Osteocyte (in vitro differentiated cells): ENCODE measurements at regions not wholly inside any gene's neighbourhood (a gene's known extent, or its start where the extent isn't known, plus 50 kb on each side); places are given as distances from the start of the nearest gene placed in this dataset.

Experiments
- DNase-seq: peaks from one replicate; pipeline ENCODE4 v3.0.0; 2021; ENCODE audit warnings: mixed read lengths; ENCODE audit not compliant: unreplicated experiment; ENCODE audit errors: extremely low spot score
- H3K27ac Mint-ChIP-seq: one replicate; pipeline ENCODE4 v1.8.0; 2021; ENCODE audit warnings: mild to moderate bottlenecking, mixed read lengths; ENCODE audit not compliant: unreplicated experiment
- H3K27me3 Mint-ChIP-seq: one replicate; pipeline ENCODE4 v1.8.0; 2021; ENCODE audit warnings: mixed read lengths; ENCODE audit not compliant: unreplicated experiment
- H3K36me3 Mint-ChIP-seq: one replicate; pipeline ENCODE4 v1.8.0; 2021; ENCODE audit warnings: mixed read lengths; ENCODE audit not compliant: unreplicated experiment
- H3K4me1 Mint-ChIP-seq: one replicate; pipeline ENCODE4 v1.8.0; 2021; ENCODE audit warnings: mixed read lengths; ENCODE audit not compliant: unreplicated experiment
- H3K4me3 Mint-ChIP-seq: one replicate; pipeline ENCODE4 v1.8.0; 2021; ENCODE audit warnings: mild to moderate bottlenecking, moderate library complexity, mixed read lengths; ENCODE audit not compliant: unreplicated experiment
- H3K9me3 Mint-ChIP-seq: one replicate; pipeline ENCODE4 v1.8.0; 2021; ENCODE audit warnings: mixed read lengths; ENCODE audit not compliant: unreplicated experiment
- TF ChIP-seq, protein P1 (sequence below): fragments of 200-600 bp; sonication (generic); IDR thresholded peaks from 2 replicates; pipeline ENCODE4 v1.5.0; 2021; ENCODE audit warnings: antibody characterized with exemption, mild to moderate bottlenecking, moderate library complexity

DNA sequence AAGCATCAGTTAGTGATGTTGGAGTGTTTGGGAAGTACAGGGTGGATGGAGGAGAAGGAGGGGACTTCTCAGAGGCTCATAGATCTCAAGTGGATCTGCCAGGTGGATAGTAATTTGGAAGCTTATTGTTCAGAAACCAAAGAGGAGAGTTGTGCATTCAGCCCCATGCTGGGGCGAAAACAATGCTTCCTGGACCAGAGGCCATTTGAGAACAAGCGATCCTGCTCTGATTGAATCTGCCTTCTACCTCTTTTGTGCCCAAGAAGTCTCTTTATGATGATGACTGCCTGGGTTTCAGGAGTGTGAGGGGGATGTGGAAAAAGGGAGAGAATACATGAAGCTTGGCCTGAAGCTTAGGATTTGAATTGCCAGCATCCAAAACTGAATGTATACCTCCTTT lies 110.8 kb upstream of the SRRM4 start:
- no peak for DNase-seq
- Mint-ChIP-seq H3K36me3 (no peaks in the 10 kb centered on the region), H3K27ac (no peak overlapping the region), H3K4me1 (no peaks in the 10 kb centered on the region), H3K9me3 (peaks cover 7% of the 10 kb centered on the region), H3K27me3 (no peaks in the 10 kb centered on the region), H3K4me3 (no peak overlapping the region)
- TF ChIP-seq, protein P1, sequence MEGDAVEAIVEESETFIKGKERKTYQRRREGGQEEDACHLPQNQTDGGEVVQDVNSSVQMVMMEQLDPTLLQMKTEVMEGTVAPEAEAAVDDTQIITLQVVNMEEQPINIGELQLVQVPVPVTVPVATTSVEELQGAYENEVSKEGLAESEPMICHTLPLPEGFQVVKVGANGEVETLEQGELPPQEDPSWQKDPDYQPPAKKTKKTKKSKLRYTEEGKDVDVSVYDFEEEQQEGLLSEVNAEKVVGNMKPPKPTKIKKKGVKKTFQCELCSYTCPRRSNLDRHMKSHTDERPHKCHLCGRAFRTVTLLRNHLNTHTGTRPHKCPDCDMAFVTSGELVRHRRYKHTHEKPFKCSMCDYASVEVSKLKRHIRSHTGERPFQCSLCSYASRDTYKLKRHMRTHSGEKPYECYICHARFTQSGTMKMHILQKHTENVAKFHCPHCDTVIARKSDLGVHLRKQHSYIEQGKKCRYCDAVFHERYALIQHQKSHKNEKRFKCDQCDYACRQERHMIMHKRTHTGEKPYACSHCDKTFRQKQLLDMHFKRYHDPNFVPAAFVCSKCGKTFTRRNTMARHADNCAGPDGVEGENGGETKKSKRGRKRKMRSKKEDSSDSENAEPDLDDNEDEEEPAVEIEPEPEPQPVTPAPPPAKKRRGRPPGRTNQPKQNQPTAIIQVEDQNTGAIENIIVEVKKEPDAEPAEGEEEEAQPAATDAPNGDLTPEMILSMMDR, result no peak

DNA sequence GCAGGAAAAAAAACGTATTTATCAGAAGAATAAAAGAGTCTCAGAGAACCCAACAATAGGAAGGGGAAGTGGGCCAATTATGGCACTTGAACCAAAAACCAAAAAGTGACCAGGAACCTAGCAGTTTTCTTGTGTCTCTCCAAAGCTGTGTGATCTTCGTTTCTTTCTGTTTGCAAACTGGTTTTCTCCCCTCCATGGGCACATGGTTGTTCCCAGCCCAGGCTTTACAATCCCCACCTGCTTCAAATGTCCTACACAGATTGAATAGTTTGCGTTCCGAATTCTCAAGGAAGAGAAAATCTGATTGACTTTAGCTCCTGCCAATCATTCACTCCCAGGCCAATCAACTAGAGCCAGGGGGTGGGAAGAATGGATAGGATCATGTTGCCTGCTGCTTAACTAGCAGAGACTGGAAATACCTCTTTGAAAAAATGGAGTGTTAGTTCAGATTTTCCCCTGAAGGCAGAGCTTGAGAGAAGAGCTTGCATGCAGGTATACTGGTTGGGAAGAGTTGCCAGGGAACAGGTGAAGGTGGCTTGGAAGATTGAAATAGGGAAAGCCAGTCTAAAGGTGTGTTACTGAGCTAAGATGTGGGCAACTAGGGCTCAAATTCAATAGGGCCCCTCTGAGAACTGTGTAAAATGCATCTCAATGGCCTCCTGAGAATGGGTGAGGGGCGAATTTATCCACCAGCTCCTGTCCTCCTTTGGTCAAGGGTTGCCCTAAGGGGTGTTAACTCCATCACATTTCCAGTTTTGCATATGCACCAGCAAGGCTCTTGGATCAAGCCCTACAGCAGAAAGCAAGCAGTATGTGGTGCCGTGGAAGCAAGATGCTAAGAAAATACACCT lies 106.4 kb upstream of the SRRM4 start:
- H3K27me3 Mint-ChIP-seq, result no peaks in the 10 kb centered on the region
- no peak overlapping the region for H3K4me3 Mint-ChIP-seq
- no peaks in the 10 kb centered on the region for H3K4me1 Mint-ChIP-seq
- no peak for DNase-seq
- TF ChIP-seq, protein P1, result no peak
- no peaks in the 10 kb centered on the region for H3K36me3 Mint-ChIP-seq
- H3K9me3 Mint-ChIP-seq, result peaks cover 6% of the 10 kb centered on the region
- H3K27ac Mint-ChIP-seq, result no peak overlapping the region

DNA sequence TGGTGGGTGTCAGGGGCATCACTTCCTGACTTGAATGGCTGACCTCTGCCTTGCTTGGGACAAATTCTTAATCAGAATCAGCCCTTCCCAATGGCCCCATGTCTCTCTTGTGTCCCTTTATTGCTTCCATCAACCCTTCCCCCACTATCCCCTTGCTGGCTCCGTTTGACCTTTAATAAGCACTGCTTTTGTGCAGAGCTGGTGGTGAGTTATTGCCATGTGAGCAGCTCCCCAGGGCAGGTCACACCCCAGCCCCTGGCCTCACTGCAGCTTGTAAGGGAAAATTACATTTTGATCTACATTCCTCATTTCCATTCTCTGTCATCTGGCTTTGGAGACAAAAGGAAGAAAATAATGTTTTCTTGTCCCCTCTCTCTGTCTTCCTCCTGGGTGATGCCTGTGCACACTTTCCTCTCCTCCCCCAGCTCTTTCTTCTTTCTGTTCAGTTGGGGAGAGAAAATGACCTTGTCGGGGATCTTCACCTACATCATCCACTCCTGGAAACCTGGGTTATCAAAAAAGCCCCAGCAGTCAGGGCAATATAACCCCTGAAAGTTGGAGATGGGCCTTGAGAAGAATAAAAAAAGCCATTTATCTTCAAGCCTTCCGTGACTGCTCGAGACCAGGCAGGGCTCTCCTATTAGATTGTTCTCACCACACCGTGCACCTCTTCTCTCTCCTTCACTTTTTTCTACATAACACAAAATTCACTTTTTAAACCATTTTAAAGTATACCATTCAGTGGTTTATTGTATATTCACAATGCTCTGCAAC lies 100.4 kb upstream of the SRRM4 start:
- Mint-ChIP-seq H3K27ac (no peak overlapping the region), H3K27me3 (no peaks in the 10 kb centered on the region), H3K36me3 (no peaks in the 10 kb centered on the region), H3K4me1 (no peaks in the 10 kb centered on the region), H3K4me3 (no peak overlapping the region), H3K9me3 (peaks cover 24% of the 10 kb centered on the region)
- TF ChIP-seq, protein P1, result no peak
- no peak for DNase-seq

DNA sequence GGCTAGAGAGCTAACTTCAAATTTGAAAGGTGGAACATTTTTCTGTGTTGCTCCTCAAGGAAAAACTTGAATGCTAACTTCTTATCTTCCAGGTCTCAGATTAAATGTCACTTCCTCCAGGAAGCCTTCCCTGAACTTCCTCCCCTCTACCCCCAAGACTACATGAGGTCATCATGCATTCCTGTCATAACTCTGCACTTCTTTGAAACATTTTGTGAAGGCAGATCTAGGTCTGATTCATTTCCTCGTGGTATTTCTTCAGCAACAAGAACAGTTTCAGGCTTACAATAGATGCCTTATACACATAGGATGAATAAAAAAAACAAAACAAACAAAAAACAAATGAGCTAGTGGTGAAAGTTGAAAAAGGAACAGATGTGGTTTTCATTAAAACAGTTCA lies 97.1 kb upstream of the SRRM4 start:
- Mint-ChIP-seq H3K4me3 (no peak overlapping the region), H3K27me3 (no peaks in the 10 kb centered on the region), H3K27ac (no peak overlapping the region), H3K36me3 (no peaks in the 10 kb centered on the region), H3K9me3 (peaks cover 24% of the 10 kb centered on the region), H3K4me1 (no peaks in the 10 kb centered on the region)
- TF ChIP-seq, protein P1, result no peak
- DNase-seq, result no peak

DNA sequence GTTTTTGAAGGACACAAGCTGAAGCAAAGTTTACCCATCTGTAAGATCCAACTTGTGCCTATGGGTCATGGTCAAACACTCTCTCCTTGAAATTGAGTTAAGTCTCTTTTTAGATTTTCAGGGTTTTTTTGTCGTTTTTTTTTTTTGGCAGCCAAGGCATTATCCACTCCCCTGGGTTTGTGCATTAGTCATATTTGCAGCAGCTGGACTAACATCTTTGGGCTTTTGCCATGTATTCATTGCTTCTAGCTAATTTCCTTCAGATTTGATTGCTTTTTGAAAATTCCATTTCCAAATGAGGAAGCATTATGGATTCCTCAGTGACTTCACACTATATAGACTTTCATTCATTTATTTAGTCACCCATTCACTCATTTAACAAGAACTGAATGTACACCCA lies 80.3 kb upstream of the SRRM4 start:
- TF ChIP-seq, protein P1, result no peak
- Mint-ChIP-seq H3K27me3 (no peaks in the 10 kb centered on the region), H3K36me3 (no peaks in the 10 kb centered on the region), H3K4me3 (no peak overlapping the region), H3K27ac (no peak overlapping the region), H3K4me1 (no peaks in the 10 kb centered on the region), H3K9me3 (peaks cover 27% of the 10 kb centered on the region)
- DNase-seq, result no peak
